GM12878 (cell line): ENCODE measurements at regions not wholly inside any gene's neighbourhood (a gene's known extent, or its start where the extent isn't known, plus 50 kb on each side); places are given as distances from the start of the nearest gene placed in this dataset.

ENCODE experiments used
- CHD1 ChIP-seq: IDR thresholded peaks from 2 replicates; pipeline ENCODE4 v1.6.1; 2012; ENCODE audit warnings: low read depth, low read length, improper control_type of control experiment
- CUX1 ChIP-seq: IDR thresholded peaks from 2 replicates; pipeline ENCODE4 v1.6.1; 2012; ENCODE audit warnings: improper control_type of control experiment, low read depth, low read length; ENCODE audit not compliant: insufficient replicate concordance
- KAT2A ChIP-seq: conservative IDR thresholded peaks from 2 replicates; pipeline ENCODE4 v1.6.1; 2011; ENCODE audit warnings: low read depth, low read length; ENCODE audit not compliant: control insufficient read depth
- MTA2 ChIP-seq: fragments of 450-650 bp; IDR thresholded peaks from 2 replicates; pipeline ENCODE4 v1.6.1; 2016; ENCODE audit warnings: low read depth, mild to moderate bottlenecking, moderate library complexity
- NR2F1 ChIP-seq: fragments of 450-650 bp; conservative IDR thresholded peaks from 2 replicates; pipeline ENCODE4 v1.6.1; 2017; ENCODE audit warnings: mild to moderate bottlenecking
- RELB ChIP-seq: fragments of 450-650 bp; IDR thresholded peaks from 2 replicates; pipeline ENCODE4 v1.6.1; 2017; ENCODE audit warnings: low read depth, mild to moderate bottlenecking, moderate library complexity
- SRF ChIP-seq, 2 experiments: IDR thresholded peaks; 2 replicates each; pipeline ENCODE4 v1.6.1; 2011; ENCODE audit warnings: low read depth in 2 of 2, low read length in 2 of 2, mild to moderate bottlenecking in 1 of 2, moderate library complexity in 1 of 2
- ZNF24 ChIP-seq: fragments of 450-650 bp; IDR thresholded peaks from 2 replicates; pipeline ENCODE4 v1.6.1; 2017; ENCODE audit warnings: antibody characterized with exemption, mild to moderate bottlenecking
- TF ChIP-seq, protein P1 (sequence below): fragments of 450-650 bp; conservative IDR thresholded peaks from 2 replicates; pipeline ENCODE4 v1.6.1; 2017; ENCODE audit warnings: mild to moderate bottlenecking, moderate library complexity

DNA sequence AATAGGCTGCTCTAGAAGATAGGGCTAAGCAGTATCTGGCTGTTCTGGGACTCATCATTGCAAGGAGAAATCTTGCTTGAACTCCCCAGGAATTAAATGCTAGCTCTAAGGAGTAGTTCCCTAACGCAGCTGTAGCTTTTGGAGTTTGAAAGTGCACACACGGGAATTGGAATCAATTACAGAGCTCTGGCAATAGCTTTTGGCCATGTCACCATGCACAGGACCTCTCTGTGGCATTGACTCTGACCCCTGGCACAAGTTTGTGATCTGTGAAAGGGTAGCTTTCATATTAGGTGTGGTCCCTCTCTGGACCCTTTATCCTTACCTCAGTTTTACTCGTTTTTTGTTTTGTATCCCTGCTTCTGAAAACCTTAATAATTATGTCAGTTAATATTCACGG, 121.6 kb downstream of the FAT3 start (continued):
- TF ChIP-seq CUX1: no peak
- TF ChIP-seq KAT2A: no peak
- TF ChIP-seq, protein P1, sequence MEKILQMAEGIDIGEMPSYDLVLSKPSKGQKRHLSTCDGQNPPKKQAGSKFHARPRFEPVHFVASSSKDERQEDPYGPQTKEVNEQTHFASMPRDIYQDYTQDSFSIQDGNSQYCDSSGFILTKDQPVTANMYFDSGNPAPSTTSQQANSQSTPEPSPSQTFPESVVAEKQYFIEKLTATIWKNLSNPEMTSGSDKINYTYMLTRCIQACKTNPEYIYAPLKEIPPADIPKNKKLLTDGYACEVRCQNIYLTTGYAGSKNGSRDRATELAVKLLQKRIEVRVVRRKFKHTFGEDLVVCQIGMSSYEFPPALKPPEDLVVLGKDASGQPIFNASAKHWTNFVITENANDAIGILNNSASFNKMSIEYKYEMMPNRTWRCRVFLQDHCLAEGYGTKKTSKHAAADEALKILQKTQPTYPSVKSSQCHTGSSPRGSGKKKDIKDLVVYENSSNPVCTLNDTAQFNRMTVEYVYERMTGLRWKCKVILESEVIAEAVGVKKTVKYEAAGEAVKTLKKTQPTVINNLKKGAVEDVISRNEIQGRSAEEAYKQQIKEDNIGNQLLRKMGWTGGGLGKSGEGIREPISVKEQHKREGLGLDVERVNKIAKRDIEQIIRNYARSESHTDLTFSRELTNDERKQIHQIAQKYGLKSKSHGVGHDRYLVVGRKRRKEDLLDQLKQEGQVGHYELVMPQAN: no peak
- no peak for TF ChIP-seq NR2F1
- TF ChIP-seq RELB: no peak
- TF ChIP-seq MTA2: no peak
- TF ChIP-seq CHD1: no peak
- no peak for TF ChIP-seq SRF (IDR thresholded peaks at IDR 0.05; ENCODE audit: low read depth in 2 of 2, low read length in 2 of 2)
- TF ChIP-seq ZNF24: no peak
